HepG2 (cell line): ENCODE measurements at regions not wholly inside any gene's neighbourhood (a gene's known extent, or its start where the extent isn't known, plus 50 kb on each side); places are given as distances from the start of the nearest gene placed in this dataset.

Experiments used
- BORCS8-MEF2B ChIP-seq: sonication (generic); formaldehyde crosslinking; IDR thresholded peaks from 2 replicates; pipeline ENCODE4 v1.8.0; 2022; ENCODE audit warnings: mild to moderate bottlenecking, missing genetic modification reagents
- GTF3A ChIP-seq: sonication (generic); formaldehyde crosslinking; conservative IDR thresholded peaks from 2 replicates; pipeline ENCODE4 v1.4.0; 2020; ENCODE audit warnings: mild to moderate bottlenecking, missing genetic modification reagents
- HNRNPH1 ChIP-seq: fragments of 200-400 bp; formaldehyde crosslinking; optimal IDR thresholded peaks from 2 replicates; pipeline ENCODE3; 2017; ENCODE audit warnings: mild to moderate bottlenecking, low read depth, low read length
- KAT7 ChIP-seq: IDR thresholded peaks from 2 replicates; pipeline ENCODE4 v1.6.1; 2018; ENCODE audit warnings: borderline replicate concordance, missing compliant biosample characterization
- KIAA2018 ChIP-seq: sonication (generic); formaldehyde crosslinking; IDR thresholded peaks from 2 replicates; pipeline ENCODE4 v1.5.0; 2020; ENCODE audit warnings: mild to moderate bottlenecking, missing genetic modification reagents, borderline replicate concordance
- KLF15 ChIP-seq: sonication (generic); formaldehyde crosslinking; IDR thresholded peaks from 2 replicates; pipeline ENCODE4 v1.8.1; 2023; ENCODE audit warnings: borderline replicate concordance, mild to moderate bottlenecking, inconsistent platforms, missing genetic modification reagents, mixed read lengths
- REPIN1 ChIP-seq: sonication (generic); formaldehyde crosslinking; IDR thresholded peaks from 2 replicates; pipeline ENCODE4 v1.8.0; 2022; ENCODE audit warnings: missing genetic modification reagents, low read depth, mild to moderate bottlenecking, borderline replicate concordance
- SOX6 ChIP-seq, 2 experiments: fragments of 450-650 bp in 1 of 2; sonication (generic) in 1 of 2; formaldehyde crosslinking in 1 of 2; IDR thresholded peaks; 2 replicates each; pipeline versions ENCODE4 v1.4.0 to v1.6.1; 2017 to 2020; ENCODE audit warnings: antibody characterized with exemption in 1 of 2, mild to moderate bottlenecking in 1 of 2, missing genetic modification reagents in 1 of 2
- TFDP2 ChIP-seq: sonication (generic); formaldehyde crosslinking; IDR thresholded peaks from 2 replicates; pipeline ENCODE4 v1.4.0; 2020; ENCODE audit warnings: missing genetic modification reagents
- U2AF1 ChIP-seq: fragments of 200-400 bp; formaldehyde crosslinking; optimal IDR thresholded peaks from 2 replicates; pipeline ENCODE3; 2017; ENCODE audit warnings: mild to moderate bottlenecking, low read depth, low read length
- ZBTB10 ChIP-seq: sonication (generic); formaldehyde crosslinking; IDR thresholded peaks from 2 replicates; pipeline ENCODE4 v1.4.0; 2020; ENCODE audit warnings: missing genetic modification reagents, borderline replicate concordance
- ZNF501 ChIP-seq: sonication (generic); formaldehyde crosslinking; IDR thresholded peaks from 2 replicates; pipeline ENCODE4 v1.5.1; 2020; ENCODE audit warnings: mild to moderate bottlenecking, moderate library complexity, missing genetic modification reagents
- ZSCAN9 ChIP-seq: IDR thresholded peaks from 2 replicates; pipeline ENCODE4 v1.6.1; 2016; ENCODE audit warnings: borderline replicate concordance
- TF ChIP-seq, protein P1 (sequence below): sonication (generic); formaldehyde crosslinking; conservative IDR thresholded peaks from 2 replicates; pipeline ENCODE4 v1.8.0; 2022; ENCODE audit warnings: low read depth, missing genetic modification reagents

DNA sequence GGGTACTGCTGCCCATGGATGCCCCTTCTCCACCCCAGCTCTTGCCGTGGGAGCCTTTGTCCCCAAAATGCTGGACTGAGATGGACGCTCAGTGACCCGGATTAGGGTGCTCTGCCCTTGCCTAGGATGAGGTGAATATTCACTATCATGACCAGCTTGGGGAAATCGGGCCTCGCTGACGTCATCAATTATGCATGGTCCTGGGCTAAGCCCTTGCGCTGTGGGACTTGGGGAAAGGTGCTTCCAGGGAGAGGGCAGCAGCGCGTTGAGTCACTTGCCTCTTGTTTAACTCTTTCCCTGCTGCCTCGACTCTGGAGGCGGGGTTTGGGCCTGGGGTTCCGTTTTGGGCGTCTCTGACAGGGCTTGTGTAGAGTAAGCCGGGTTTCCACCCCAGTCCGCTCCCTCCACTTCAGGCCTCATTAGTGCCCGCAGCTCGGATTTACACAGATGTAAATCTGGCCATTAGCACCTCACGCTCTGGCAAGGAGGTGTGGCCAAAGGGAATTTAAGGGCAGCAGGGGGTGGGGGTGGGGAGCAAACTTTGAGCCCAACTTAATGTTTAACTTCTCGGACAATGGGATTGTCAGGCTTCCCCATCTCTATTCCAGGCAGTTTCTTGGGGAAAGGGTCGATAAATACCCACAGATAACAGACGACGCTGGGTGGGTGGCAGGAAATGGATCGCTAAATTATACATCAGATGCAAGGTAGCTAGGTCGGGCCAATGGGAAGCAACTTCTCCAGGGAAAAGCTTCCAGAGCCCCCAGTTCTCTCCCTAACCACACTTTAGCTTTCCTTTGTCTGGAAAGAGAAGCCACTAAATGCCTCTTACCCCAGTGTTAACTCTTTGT is 51.3 kb upstream of the TCF7L2 start (continued):
- TF ChIP-seq BORCS8-MEF2B (CRISPR knock-in tag) (peak; percentile 42; the same call in 1 of the 2 replicates), KLF15 (CRISPR knock-in tag) (no peak), KIAA2018 (CRISPR knock-in tag) (no peak), HNRNPH1 (no peak), TFDP2 (CRISPR knock-in tag) (no peak), KAT7 (CRISPR knock-in tag) (no peak), GTF3A (CRISPR knock-in tag) (no peak), REPIN1 (CRISPR knock-in tag) (peak; percentile 63; the same call in 1 of the 2 replicates), ZBTB10 (peak; percentile 60; the same call in 1 of the 2 replicates), U2AF1 (no peak), SOX6 (IDR thresholded peaks at IDR 0.05) (no peak), SOX6 (CRISPR knock-in tag; IDR thresholded peaks at IDR 0.05) (peak; percentile 99), ZNF501 (CRISPR knock-in tag) (peak; percentile 81; the same call in 1 of the 2 replicates), ZSCAN9 (CRISPR knock-in tag) (no peak)
- TF ChIP-seq, protein P1, sequence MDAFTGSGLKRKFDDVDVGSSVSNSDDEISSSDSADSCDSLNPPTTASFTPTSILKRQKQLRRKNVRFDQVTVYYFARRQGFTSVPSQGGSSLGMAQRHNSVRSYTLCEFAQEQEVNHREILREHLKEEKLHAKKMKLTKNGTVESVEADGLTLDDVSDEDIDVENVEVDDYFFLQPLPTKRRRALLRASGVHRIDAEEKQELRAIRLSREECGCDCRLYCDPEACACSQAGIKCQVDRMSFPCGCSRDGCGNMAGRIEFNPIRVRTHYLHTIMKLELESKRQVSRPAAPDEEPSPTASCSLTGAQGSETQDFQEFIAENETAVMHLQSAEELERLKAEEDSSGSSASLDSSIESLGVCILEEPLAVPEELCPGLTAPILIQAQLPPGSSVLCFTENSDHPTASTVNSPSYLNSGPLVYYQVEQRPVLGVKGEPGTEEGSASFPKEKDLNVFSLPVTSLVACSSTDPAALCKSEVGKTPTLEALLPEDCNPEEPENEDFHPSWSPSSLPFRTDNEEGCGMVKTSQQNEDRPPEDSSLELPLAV (CRISPR knock-in tag) = no peak
